Gastroesophageal sphincter (tissue), 4 donors: ENCODE measurements at regions not wholly inside any gene's neighbourhood (a gene's known extent, or its start where the extent isn't known, plus 50 kb on each side); places are given as distances from the start of the nearest gene placed in this dataset.

Source experiments
- ATAC-seq: fragments of 150-250 bp; one replicate; pipeline ENCODE4 v1.9.1; 2016; ENCODE audit warnings: mild to moderate bottlenecking, moderate library complexity
- H3K27ac ChIP-seq, 4 donors: fragments of 200-600 bp; sonication (generic) in 3 of 4; 1 replicate in 3 of 4; 2 replicates in 1 of 4; pipeline ENCODE4 v1.5.1; 2016 to 2019
- H3K27me3 ChIP-seq: fragments of 200-600 bp; sonication (generic); one replicate; pipeline ENCODE4 v1.5.1; 2019
- H3K36me3 ChIP-seq, 2 donors: fragments of 200-600 bp; sonication (generic); one replicate each; pipeline ENCODE4 v1.5.1; 2019; ENCODE audit warnings: control low read depth in 1 of 2
- H3K4me1 ChIP-seq, 3 donors: fragments of 200-600 bp; sonication (generic); 1 replicate in 2 of 3; 2 replicates in 1 of 3; pipeline ENCODE4 v1.5.1; 2016 to 2019; ENCODE audit warnings: control low read depth in 2 of 3
- H3K4me3 ChIP-seq, 2 donors: fragments of 200-600 bp; sonication (generic); one replicate each; pipeline ENCODE4 v1.5.1; 2019; ENCODE audit warnings: mild to moderate bottlenecking in 1 of 2, moderate library complexity in 1 of 2
- H3K9me3 ChIP-seq, 3 donors: fragments of 200-600 bp; sonication (generic); one replicate each; pipeline ENCODE4 v1.5.1; 2017 to 2019; ENCODE audit warnings: control low read depth in 2 of 3
- EP300 ChIP-seq: sonication (generic); formaldehyde crosslinking; IDR thresholded peaks from one replicate; pipeline ENCODE4 v1.6.1; 2017; ENCODE audit warnings: antibody characterized with exemption, mild to moderate bottlenecking
- POLR2A ChIP-seq, 2 donors: fragments of 450-650 bp; IDR thresholded peaks; one replicate each; pipeline ENCODE4 v1.6.1; 2017; ENCODE audit warnings: antibody characterized with exemption in 2 of 2, mild to moderate bottlenecking in 2 of 2, moderate library complexity in 1 of 2
- POLR2AphosphoS5 ChIP-seq: sonication (generic); formaldehyde crosslinking; IDR thresholded peaks from one replicate; pipeline ENCODE4 v1.6.1; 2017; ENCODE audit warnings: antibody characterized with exemption
- WGBS, 2 donors: methylation state at CpG; one replicate each; pipeline ENCODE4 v1.1.5; 2018; ENCODE audit warnings: low coverage in 1 of 2; 5-methylcytosine and 5-hydroxymethylcytosine counted together
- TF ChIP-seq, protein P1 (sequence below), 4 experiments: fragments of 200-600 bp in 2 of 4; fragments of 450-650 bp in 2 of 4; sonication (generic) in 1 of 4; IDR thresholded peaks; one replicate each; pipeline ENCODE4 v1.5.1; 2017 to 2019; ENCODE audit warnings: antibody characterized with exemption in 4 of 4, mild to moderate bottlenecking in 2 of 4, moderate library complexity in 2 of 4

GRCh38 chr18:38768504-38768903 lies 1202.9 kb upstream of the CELF4 start:
- no peak overlapping the region for H3K4me3 ChIP-seq
- H3K36me3 ChIP-seq, result no peaks in the 10 kb centered on the region
- H3K4me1 ChIP-seq, result no peaks in the 10 kb centered on the region
- TF ChIP-seq EP300 (no peak), POLR2AphosphoS5 (no peak), POLR2A (IDR thresholded peaks at IDR 0.05) (no peak)
- TF ChIP-seq, protein P1, sequence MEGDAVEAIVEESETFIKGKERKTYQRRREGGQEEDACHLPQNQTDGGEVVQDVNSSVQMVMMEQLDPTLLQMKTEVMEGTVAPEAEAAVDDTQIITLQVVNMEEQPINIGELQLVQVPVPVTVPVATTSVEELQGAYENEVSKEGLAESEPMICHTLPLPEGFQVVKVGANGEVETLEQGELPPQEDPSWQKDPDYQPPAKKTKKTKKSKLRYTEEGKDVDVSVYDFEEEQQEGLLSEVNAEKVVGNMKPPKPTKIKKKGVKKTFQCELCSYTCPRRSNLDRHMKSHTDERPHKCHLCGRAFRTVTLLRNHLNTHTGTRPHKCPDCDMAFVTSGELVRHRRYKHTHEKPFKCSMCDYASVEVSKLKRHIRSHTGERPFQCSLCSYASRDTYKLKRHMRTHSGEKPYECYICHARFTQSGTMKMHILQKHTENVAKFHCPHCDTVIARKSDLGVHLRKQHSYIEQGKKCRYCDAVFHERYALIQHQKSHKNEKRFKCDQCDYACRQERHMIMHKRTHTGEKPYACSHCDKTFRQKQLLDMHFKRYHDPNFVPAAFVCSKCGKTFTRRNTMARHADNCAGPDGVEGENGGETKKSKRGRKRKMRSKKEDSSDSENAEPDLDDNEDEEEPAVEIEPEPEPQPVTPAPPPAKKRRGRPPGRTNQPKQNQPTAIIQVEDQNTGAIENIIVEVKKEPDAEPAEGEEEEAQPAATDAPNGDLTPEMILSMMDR (IDR thresholded peaks at IDR 0.05), result no peak
- WGBS, 2 donors, result 73 to 89% methylated on average over 1 of the region's 1 CpG
- H3K27me3 ChIP-seq, result no peaks in the 10 kb centered on the region
- H3K27ac ChIP-seq, result no peak overlapping the region
- ATAC-seq, result no peak
- no peaks in the 10 kb centered on the region for H3K9me3 ChIP-seq

GRCh38 chr18:38759457-38759856 lies 1193.9 kb upstream of the CELF4 start:
- TF ChIP-seq POLR2A (IDR thresholded peaks at IDR 0.05) (no peak), EP300 (no peak), POLR2AphosphoS5 (no peak)
- TF ChIP-seq, protein P1 (IDR thresholded peaks at IDR 0.05), result no peak
- 92 to 100% methylated on average over 1 of the region's 1 CpG for WGBS, 2 donors
- Histone ChIP-seq H3K36me3 (no peaks in the 10 kb centered on the region), H3K27ac (no peak overlapping the region), H3K4me3 (no peak overlapping the region), H3K4me1 (no peaks in the 10 kb centered on the region), H3K27me3 (no peaks in the 10 kb centered on the region), H3K9me3 (no peaks in the 10 kb centered on the region)
- ATAC-seq, result no peak

GRCh38 chr18:38756436-38756835 lies 1190.8 kb upstream of the CELF4 start:
- TF ChIP-seq, protein P1 (IDR thresholded peaks at IDR 0.05), result no peak
- TF ChIP-seq POLR2AphosphoS5 (no peak), EP300 (no peak), POLR2A (IDR thresholded peaks at IDR 0.05) (no peak)
- no peaks in the 10 kb centered on the region for H3K9me3 ChIP-seq
- 67 to 79% methylated on average over 2 of the region's 2 CpGs for WGBS, 2 donors
- H3K27me3 ChIP-seq, result no peaks in the 10 kb centered on the region
- peaks cover 0 to 15% (median 3%) of the 10 kb centered on the region in 3 donors for H3K4me1 ChIP-seq
- ATAC-seq, result no peak
- no peak overlapping the region for H3K4me3 ChIP-seq
- no peak overlapping the region for H3K27ac ChIP-seq
- no peaks in the 10 kb centered on the region for H3K36me3 ChIP-seq

- WGBS, 2 donors, result 22 to 25% methylated on average over 1 of the region's 1 CpG
- H3K27me3 ChIP-seq, result no peaks in the 10 kb centered on the region
- H3K4me1 ChIP-seq, result peaks cover 0 to 37% (median 3%) of the 10 kb centered on the region in 3 donors
- H3K36me3 ChIP-seq, result no peaks in the 10 kb centered on the region
- no peaks in the 10 kb centered on the region for H3K9me3 ChIP-seq
- ATAC-seq, result no peak
- peak overlapping the region in 1 of 4 donors; percentile 77 for H3K27ac ChIP-seq
- TF ChIP-seq POLR2AphosphoS5 (no peak), POLR2A (IDR thresholded peaks at IDR 0.05) (no peak), EP300 (no peak)
- TF ChIP-seq, protein P1 (IDR thresholded peaks at IDR 0.05), result no peak
- no peak overlapping the region for H3K4me3 ChIP-seq
Measured at GRCh38 chr18:38752430-38752829, 1186.8 kb upstream of the CELF4 start.

DNA sequence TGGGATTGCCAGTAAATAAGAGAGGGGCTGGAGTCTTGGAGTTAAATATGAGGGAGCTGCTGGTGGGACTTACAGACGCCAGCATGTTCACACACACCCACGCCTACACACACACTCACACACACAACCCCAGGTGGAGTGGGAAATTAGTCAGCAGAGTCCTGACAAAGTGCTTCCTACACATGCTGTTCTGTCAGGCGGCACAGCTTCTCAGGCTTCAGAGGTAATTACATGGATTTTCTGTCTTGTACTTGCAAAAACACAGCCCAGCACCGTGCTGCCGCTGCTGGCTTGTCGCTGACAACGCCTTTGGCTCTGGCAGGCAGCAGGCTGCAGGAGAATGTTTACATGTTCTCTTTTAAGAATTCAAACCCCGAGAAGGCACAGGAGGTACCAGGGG lies 1186.3 kb upstream of the CELF4 start:
- no peak overlapping the region for H3K4me3 ChIP-seq
- peak overlapping the region in 3 of 4 donors; percentile 49 to 77 (median 67) for H3K27ac ChIP-seq
- no peaks in the 10 kb centered on the region for H3K27me3 ChIP-seq
- WGBS, 2 donors, result 17% methylated on average over 1 to 6 of the region's 8 CpGs
- H3K9me3 ChIP-seq, result no peaks in the 10 kb centered on the region
- peaks cover 0 to 37% (median 3%) of the 10 kb centered on the region in 3 donors for H3K4me1 ChIP-seq
- peak; percentile 65 for ATAC-seq
- no peak for TF ChIP-seq POLR2AphosphoS5
- no peak for TF ChIP-seq POLR2A (IDR thresholded peaks at IDR 0.05)
- H3K36me3 ChIP-seq, result no peaks in the 10 kb centered on the region
